ENCODE measurements at regions not wholly inside any gene's neighbourhood (a gene's known extent, or its start where the extent isn't known, plus 50 kb on each side); places are given as distances from the start of the nearest gene placed in this dataset.

DNA sequence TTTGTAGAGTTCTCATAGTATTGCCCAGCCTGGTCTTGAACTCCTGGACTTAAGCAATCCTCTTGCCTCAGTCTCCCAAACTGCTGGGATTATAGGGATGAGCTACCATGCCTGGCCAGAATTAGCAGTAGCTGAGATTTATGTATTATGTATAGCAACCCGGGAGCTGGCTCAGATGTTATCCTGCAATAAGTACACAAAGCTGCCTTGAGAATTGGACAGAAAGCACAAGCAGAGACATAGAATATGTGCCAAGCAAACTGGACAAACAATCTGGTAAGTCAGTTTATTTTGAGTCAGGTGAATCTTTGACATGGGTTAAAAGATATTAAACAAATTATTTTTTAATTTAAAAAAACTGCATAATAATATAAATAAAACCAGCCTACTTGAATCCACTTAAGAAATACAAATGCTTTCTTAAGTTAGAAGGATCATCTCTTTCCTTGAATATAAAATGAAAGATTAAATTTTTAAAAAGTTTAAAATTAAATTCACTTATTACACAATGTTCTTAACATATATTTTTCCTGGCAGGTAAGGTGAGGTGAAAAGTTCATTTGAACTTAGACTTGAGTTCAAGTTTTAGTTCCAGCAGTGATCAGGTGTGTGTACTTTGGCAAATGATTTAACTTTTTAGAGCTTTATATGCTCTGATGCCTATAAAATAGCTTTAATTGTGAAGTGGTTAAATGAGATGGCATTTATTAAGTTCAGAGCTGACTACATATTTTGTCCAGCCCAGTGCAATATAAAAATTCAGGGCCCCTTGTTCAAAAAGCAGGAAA, 87.8 kb upstream of the ACSL1 start:
- Histone ChIP-seq H3K9ac (ENCODE audit: control insufficient read depth, insufficient read depth, low read length) (no peak overlapping the region), H3K9me3 (replicated peaks; ENCODE audit: control insufficient read depth, insufficient read depth, low read length) (peaks cover 2% of the 10 kb centered on the region), H3K4me3 (no peak overlapping the region), H3K36me3 (ENCODE audit: control insufficient read depth in 2 of 2, insufficient read depth in 2 of 2, low read length in 1 of 2) (no peaks in the 10 kb centered on the region), H3K27me3 (replicated peaks in 1 of 2; ENCODE audit: control insufficient read depth in 2 of 2, insufficient read depth in 2 of 2, low read length in 1 of 2) (no peaks in the 10 kb centered on the region; a peak in 1 of 4 replicates), H2AFZ (ENCODE audit: control insufficient read depth, low read depth, low read length) (no peak overlapping the region), H3K4me2 (ENCODE audit: control insufficient read depth, insufficient read depth) (no peak overlapping the region), H4K20me1 (ENCODE audit: control insufficient read depth, insufficient read depth) (no peaks in the 10 kb centered on the region), H3K4me1 (ENCODE audit: control insufficient read depth, insufficient read depth, low read length) (no peaks in the 10 kb centered on the region), H3K79me2 (ENCODE audit: control insufficient read depth, insufficient read depth, low read length) (no peaks in the 10 kb centered on the region), H3K27ac (ENCODE audit: control insufficient read depth, insufficient read depth) (no peak overlapping the region)
- intact Hi-C loops (cut with micrococcal nuclease; ENCODE audit: unreplicated experiment) (no loop called here), in situ Hi-C loops (cut with MboI) (no loop called here)
- ChIA-PET RAD21 (ENCODE audit: unreplicated experiment) (interaction anchor here (0.7 kb wide), 1 partner anchor 179 kb away, joined by 3 read pairs; no protein-coding TSS in a partner anchor), CTCF (interaction anchor here (0.6 to 1.3 kb wide), 2 partner anchors 92 to 742 kb away, joined by 3 read pairs; no protein-coding TSS in a partner anchor), POLR2A (no interaction called here), SMC1A (ENCODE audit: uncharacterized antibody, unreplicated experiment) (interaction anchor here (0.5 to 1.1 kb wide), 2 partner anchors 10 to 155 kb away, joined by 3 to 4 read pairs; no protein-coding TSS in a partner anchor)
- ATAC-seq (no peak), FAIRE-seq (no peak), DNase-seq (ENCODE audit: low read depth, low spot score) (no peak)
- no TSS peak for BruUV-seq (replicated peaks)
- TF ChIP-seq LARP7 (IDR thresholded peaks at IDR 0.05) (no peak), ZNF687 (IDR thresholded peaks at IDR 0.05) (no peak), TCF7 (IDR thresholded peaks at IDR 0.05; ENCODE audit: borderline replicate concordance) (no peak), NBN (IDR thresholded peaks at IDR 0.05) (no peak), POLR2AphosphoS2 (IDR thresholded peaks at IDR 0.05; ENCODE audit: low read depth, low read length) (no peak), ZNF622 (IDR thresholded peaks at IDR 0.05) (no peak), HSF1 (IDR thresholded peaks at IDR 0.05; ENCODE audit: low read depth, low read length) (no peak), CREM (IDR thresholded peaks at IDR 0.05; ENCODE audit: low read depth) (no peak), ZNF384 (IDR thresholded peaks at IDR 0.05; ENCODE audit: borderline replicate concordance, low read depth, low read length) (no peak), SP1 (IDR thresholded peaks at IDR 0.05; ENCODE audit: low read depth, low read length) (no peak), CREB1 (IDR thresholded peaks at IDR 0.05; ENCODE audit: low read depth) (no peak)
- TF ChIP-seq, protein P1, sequence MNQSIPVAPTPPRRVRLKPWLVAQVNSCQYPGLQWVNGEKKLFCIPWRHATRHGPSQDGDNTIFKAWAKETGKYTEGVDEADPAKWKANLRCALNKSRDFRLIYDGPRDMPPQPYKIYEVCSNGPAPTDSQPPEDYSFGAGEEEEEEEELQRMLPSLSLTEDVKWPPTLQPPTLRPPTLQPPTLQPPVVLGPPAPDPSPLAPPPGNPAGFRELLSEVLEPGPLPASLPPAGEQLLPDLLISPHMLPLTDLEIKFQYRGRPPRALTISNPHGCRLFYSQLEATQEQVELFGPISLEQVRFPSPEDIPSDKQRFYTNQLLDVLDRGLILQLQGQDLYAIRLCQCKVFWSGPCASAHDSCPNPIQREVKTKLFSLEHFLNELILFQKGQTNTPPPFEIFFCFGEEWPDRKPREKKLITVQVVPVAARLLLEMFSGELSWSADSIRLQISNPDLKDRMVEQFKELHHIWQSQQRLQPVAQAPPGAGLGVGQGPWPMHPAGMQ (IDR thresholded peaks at IDR 0.05; ENCODE audit: borderline replicate concordance), result no peak
- WGBS (ENCODE audit: insufficient coverage, insufficient replicate concordance, low lambda C conversion rate, missing lambda C conversion rate), result 41% methylated on average over 1 of the region's 1 CpG
